CD4-positive, CD25-positive, alpha-beta regulatory T cell (primary cell): ENCODE measurements at regions not wholly inside any gene's neighbourhood (a gene's known extent, or its start where the extent isn't known, plus 50 kb on each side); places are given as distances from the start of the nearest gene placed in this dataset.

Experiments used
- ATAC-seq, 2 donors: fragments of 150-1000 bp; cut with Tn5 transposase; one replicate each; pipeline ENCODE4 v1.10.0; 2021; ENCODE audit warnings: low read depth in 2 of 2, moderate number of reproducible peaks in 2 of 2, moderate library complexity in 1 of 2
- DNase-seq, 3 donors: peaks; one replicate each; pipeline versions ENCODE4 v3.0.0 to v3.0.0-alpha.2; 2012 to 2022; ENCODE audit warnings: mixed read lengths in 1 of 3
- H3K27ac ChIP-seq: one replicate; pipeline ENCODE4 v1.7.0; 2013; ENCODE audit warnings: mild to moderate bottlenecking, low read length; ENCODE audit not compliant: insufficient read depth, poor library complexity, severe bottlenecking
- H3K27me3 ChIP-seq: one replicate; pipeline ENCODE4 v1.7.0; 2013; ENCODE audit warnings: low read length; ENCODE audit not compliant: control insufficient read depth, insufficient read depth
- H3K36me3 ChIP-seq: one replicate; pipeline ENCODE4 v1.7.0; 2013; ENCODE audit warnings: mild to moderate bottlenecking, low read length, moderate library complexity; ENCODE audit not compliant: control insufficient read depth, insufficient read depth
- H3K4me1 ChIP-seq: 2 replicates; pipeline ENCODE4 v1.7.0; 2013; ENCODE audit warnings: mild to moderate bottlenecking, low read length; ENCODE audit not compliant: insufficient read depth, control insufficient read depth, poor library complexity, severe bottlenecking
- H3K4me3 ChIP-seq: one replicate; pipeline ENCODE4 v1.7.0; 2013; ENCODE audit warnings: low read depth, mild to moderate bottlenecking, low read length, moderate library complexity
- H3K9me3 ChIP-seq, 2 experiments: 1 replicate in 1 of 2; 2 replicates in 1 of 2; pipeline ENCODE4 v1.7.0; 2013; ENCODE audit warnings: low read length in 2 of 2, mild to moderate bottlenecking in 1 of 2, moderate library complexity in 1 of 2; ENCODE audit not compliant: control insufficient read depth in 2 of 2
- H3K27ac Mint-ChIP-seq, 3 donors: one replicate each; pipeline ENCODE4 v1.8.0; 2020 to 2022; ENCODE audit warnings: mild to moderate bottlenecking in 3 of 3, mixed read lengths in 3 of 3, moderate library complexity in 2 of 3
- H3K27me3 Mint-ChIP-seq: one replicate; pipeline ENCODE4 v1.8.0; 2022; ENCODE audit warnings: mild to moderate bottlenecking, mixed read lengths
- H3K36me3 Mint-ChIP-seq: one replicate; pipeline ENCODE4 v1.8.0; 2020; ENCODE audit warnings: mixed read lengths
- H3K4me1 Mint-ChIP-seq, 4 donors: one replicate each; pipeline ENCODE4 v1.8.0; 2020 to 2022; ENCODE audit warnings: mixed read lengths in 4 of 4, mild to moderate bottlenecking in 1 of 4
- H3K4me3 Mint-ChIP-seq, 4 donors: one replicate each; pipeline ENCODE4 v1.8.0; 2020 to 2022; ENCODE audit warnings: mild to moderate bottlenecking in 4 of 4, mixed read lengths in 4 of 4, moderate library complexity in 3 of 4
- H3K9me3 Mint-ChIP-seq, 7 donors: one replicate each; pipeline ENCODE4 v1.8.0; 2020 to 2022; ENCODE audit warnings: mixed read lengths in 7 of 7, mild to moderate bottlenecking in 3 of 7, moderate library complexity in 2 of 7

- no peak overlapping the region for H3K27ac ChIP-seq
- peak in 2 of 3 donors; percentile 10 to 85 for DNase-seq
Measured at GRCh38 chr6:167699141-167699931, 127.4 kb upstream of the AFDN start.

GRCh38 chr6:167700199-167700598 is 126.5 kb upstream of the AFDN start:
- Histone ChIP-seq H3K4me1 (peaks cover 14% of the 10 kb centered on the region), H3K36me3 (no peaks in the 10 kb centered on the region), H3K9me3 (no peaks in the 10 kb centered on the region), H3K27me3 (no peaks in the 10 kb centered on the region), H3K27ac (no peak overlapping the region), H3K4me3 (no peak overlapping the region)
- Mint-ChIP-seq H3K36me3 (no peaks in the 10 kb centered on the region), H3K4me3 (peak overlapping the region; percentile 51 to 83 (median 65)), H3K4me1 (peaks cover 7 to 26% (median 17%) of the 10 kb centered on the region in 4 donors), H3K9me3 (peaks cover 0 to 1% (median 0%) of the 10 kb centered on the region in 7 donors), H3K27ac (peak overlapping the region; percentile 48 to 90 (median 84)), H3K27me3 (peaks cover 45% of the 10 kb centered on the region)
- ATAC-seq: no peak
- no peak for DNase-seq

More at GRCh38 chr6:167699141-167699931, 127.4 kb upstream of the AFDN start:
- Mint-ChIP-seq H3K4me1 (peaks cover 7 to 23% (median 15%) of the 10 kb centered on the region in 4 donors), H3K27ac (peak overlapping the region; percentile 66 to 90 (median 84)), H3K36me3 (no peaks in the 10 kb centered on the region), H3K27me3 (peaks cover 41% of the 10 kb centered on the region), H3K4me3 (peak overlapping the region; percentile 51 to 83 (median 75)), H3K9me3 (peaks cover 0 to 1% (median 0%) of the 10 kb centered on the region in 7 donors)
- peaks cover 10% of the 10 kb centered on the region for H3K4me1 ChIP-seq
- peak overlapping the region; percentile 61 for H3K4me3 ChIP-seq
- peak; percentile 73 to 76 for ATAC-seq
- no peaks in the 10 kb centered on the region for H3K9me3 ChIP-seq
- no peaks in the 10 kb centered on the region for H3K27me3 ChIP-seq
- no peaks in the 10 kb centered on the region for H3K36me3 ChIP-seq

- peaks cover 10 to 34% (median 21%) of the 10 kb centered on the region in 4 donors for H3K4me1 Mint-ChIP-seq
Measured at GRCh38 chr6:167701010-167701409, 125.7 kb upstream of the AFDN start.

GRCh38 chr6:167702241-167702827 is 124.4 kb upstream of the AFDN start:
- H3K27me3 Mint-ChIP-seq: peaks cover 36% of the 10 kb centered on the region

More at GRCh38 chr6:167701010-167701409, 125.7 kb upstream of the AFDN start:
- Histone ChIP-seq H3K27ac (no peak overlapping the region), H3K36me3 (no peaks in the 10 kb centered on the region), H3K9me3 (no peaks in the 10 kb centered on the region), H3K27me3 (no peaks in the 10 kb centered on the region), H3K4me3 (no peak overlapping the region), H3K4me1 (peaks cover 22% of the 10 kb centered on the region)
- peaks cover 0 to 1% (median 0%) of the 10 kb centered on the region in 7 donors for H3K9me3 Mint-ChIP-seq
- H3K27ac Mint-ChIP-seq: peak overlapping the region in 1 of 3 donors; percentile 90
- H3K4me3 Mint-ChIP-seq: no peak overlapping the region
- peaks cover 43% of the 10 kb centered on the region for H3K27me3 Mint-ChIP-seq
- DNase-seq (no peak), ATAC-seq (no peak)
- H3K36me3 Mint-ChIP-seq: no peaks in the 10 kb centered on the region

GRCh38 chr6:167703347-167703746 is 123.4 kb upstream of the AFDN start:
- Histone ChIP-seq H3K36me3 (no peaks in the 10 kb centered on the region), H3K27ac (no peak overlapping the region), H3K4me3 (no peak overlapping the region), H3K4me1 (peaks cover 30% of the 10 kb centered on the region), H3K9me3 (no peaks in the 10 kb centered on the region), H3K27me3 (peaks cover 10% of the 10 kb centered on the region)
- peaks cover 13 to 45% (median 26%) of the 10 kb centered on the region in 4 donors for H3K4me1 Mint-ChIP-seq
- no peaks in the 10 kb centered on the region for H3K9me3 Mint-ChIP-seq
- no peak overlapping the region for H3K27ac Mint-ChIP-seq
- H3K27me3 Mint-ChIP-seq: peaks cover 42% of the 10 kb centered on the region
- H3K4me3 Mint-ChIP-seq: no peak overlapping the region
- no peak for DNase-seq
- H3K36me3 Mint-ChIP-seq: no peaks in the 10 kb centered on the region
- no peak for ATAC-seq

More at GRCh38 chr6:167702241-167702827, 124.4 kb upstream of the AFDN start:
- Histone ChIP-seq H3K36me3 (no peaks in the 10 kb centered on the region), H3K4me1 (peaks cover 30% of the 10 kb centered on the region), H3K9me3 (no peaks in the 10 kb centered on the region), H3K4me3 (no peak overlapping the region), H3K27me3 (peaks cover 4% of the 10 kb centered on the region), H3K27ac (no peak overlapping the region)
- Mint-ChIP-seq H3K27ac (no peak overlapping the region), H3K9me3 (no peaks in the 10 kb centered on the region), H3K36me3 (no peaks in the 10 kb centered on the region), H3K4me1 (peaks cover 13 to 43% (median 28%) of the 10 kb centered on the region in 4 donors), H3K4me3 (no peak overlapping the region)
- no peak for DNase-seq
- no peak for ATAC-seq

- Histone ChIP-seq H3K36me3 (no peaks in the 10 kb centered on the region), H3K4me1 (peaks cover 30% of the 10 kb centered on the region), H3K9me3 (no peaks in the 10 kb centered on the region), H3K27me3 (peaks cover 10% of the 10 kb centered on the region), H3K4me3 (no peak overlapping the region), H3K27ac (no peak overlapping the region)
- Mint-ChIP-seq H3K4me3 (no peak overlapping the region), H3K9me3 (no peaks in the 10 kb centered on the region), H3K4me1 (peaks cover 13 to 47% (median 26%) of the 10 kb centered on the region in 4 donors), H3K36me3 (no peaks in the 10 kb centered on the region), H3K27me3 (peaks cover 42% of the 10 kb centered on the region), H3K27ac (no peak overlapping the region)
- ATAC-seq (no peak), DNase-seq (no peak)
Measured at GRCh38 chr6:167703781-167704180, 122.9 kb upstream of the AFDN start.

GRCh38 chr6:167704396-167704901 is 122.3 kb upstream of the AFDN start:
- Mint-ChIP-seq H3K27me3 (peaks cover 38% of the 10 kb centered on the region), H3K36me3 (no peaks in the 10 kb centered on the region), H3K4me1 (peaks cover 11 to 44% (median 22%) of the 10 kb centered on the region in 4 donors), H3K4me3 (no peak overlapping the region), H3K9me3 (no peaks in the 10 kb centered on the region), H3K27ac (no peak overlapping the region)
- Histone ChIP-seq H3K36me3 (no peaks in the 10 kb centered on the region), H3K4me1 (peaks cover 23% of the 10 kb centered on the region), H3K27me3 (peaks cover 10% of the 10 kb centered on the region), H3K27ac (no peak overlapping the region), H3K9me3 (no peaks in the 10 kb centered on the region), H3K4me3 (no peak overlapping the region)
- no peak for ATAC-seq
- no peak for DNase-seq
